ENCODE measurements at regions not wholly inside any gene's neighbourhood (a gene's known extent, or its start where the extent isn't known, plus 50 kb on each side); places are given as distances from the start of the nearest gene placed in this dataset.
"Not testable (repeated sequence)": the region's sequence is repeated elsewhere in the genome, so short reads cannot be mapped to it uniquely, and the experiment has no call there.

GRCh38 chr3:71962561-71963240, 177.8 kb upstream of the PROK2 start:
- DNase-seq: no peak

- DNase-seq: no peak
These were observed 176.9 kb upstream of the PROK2 start for GRCh38 chr3:71961891-71962290.

DNA sequence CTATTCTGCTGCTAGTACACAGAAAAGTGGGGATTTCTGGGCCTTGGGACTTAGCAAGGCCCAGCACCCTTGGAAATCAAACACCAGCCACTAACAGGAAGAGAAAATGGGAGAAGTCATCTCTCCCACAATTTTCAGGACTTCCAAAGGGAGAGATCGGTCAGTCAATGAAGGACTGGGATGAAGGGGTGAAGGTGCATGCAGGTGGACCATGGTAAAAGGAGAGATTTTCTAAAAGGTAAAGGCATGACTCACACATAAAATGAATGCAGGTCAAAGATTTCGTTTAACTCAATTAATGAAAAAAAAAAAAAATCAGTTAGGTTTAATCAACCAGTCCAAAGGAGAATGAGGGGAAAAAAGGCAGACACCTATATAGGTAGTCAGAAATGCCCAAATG, 176.4 kb upstream of the PROK2 start:
- no peak for DNase-seq

GRCh38 chr3:71958533-71958932, 173.6 kb upstream of the PROK2 start:
- DNase-seq: no peak

- no peak for DNase-seq
These were observed 171.8 kb upstream of the PROK2 start for GRCh38 chr3:71956716-71957115.

DNA sequence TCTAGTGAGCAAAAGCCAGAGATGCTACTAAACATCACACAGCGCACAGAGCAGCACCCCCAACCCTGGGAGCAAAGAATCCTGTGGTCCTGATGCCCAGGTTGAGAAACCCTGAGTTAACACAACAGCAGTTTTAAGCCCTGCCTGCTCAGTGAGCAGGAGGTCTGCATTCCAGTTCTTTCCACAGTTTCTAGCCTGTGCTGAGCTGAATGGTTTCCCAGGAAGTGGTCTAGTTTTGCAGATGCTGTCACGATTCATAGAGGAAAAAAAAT, 171.1 kb upstream of the PROK2 start:
- no peak for DNase-seq

DNA sequence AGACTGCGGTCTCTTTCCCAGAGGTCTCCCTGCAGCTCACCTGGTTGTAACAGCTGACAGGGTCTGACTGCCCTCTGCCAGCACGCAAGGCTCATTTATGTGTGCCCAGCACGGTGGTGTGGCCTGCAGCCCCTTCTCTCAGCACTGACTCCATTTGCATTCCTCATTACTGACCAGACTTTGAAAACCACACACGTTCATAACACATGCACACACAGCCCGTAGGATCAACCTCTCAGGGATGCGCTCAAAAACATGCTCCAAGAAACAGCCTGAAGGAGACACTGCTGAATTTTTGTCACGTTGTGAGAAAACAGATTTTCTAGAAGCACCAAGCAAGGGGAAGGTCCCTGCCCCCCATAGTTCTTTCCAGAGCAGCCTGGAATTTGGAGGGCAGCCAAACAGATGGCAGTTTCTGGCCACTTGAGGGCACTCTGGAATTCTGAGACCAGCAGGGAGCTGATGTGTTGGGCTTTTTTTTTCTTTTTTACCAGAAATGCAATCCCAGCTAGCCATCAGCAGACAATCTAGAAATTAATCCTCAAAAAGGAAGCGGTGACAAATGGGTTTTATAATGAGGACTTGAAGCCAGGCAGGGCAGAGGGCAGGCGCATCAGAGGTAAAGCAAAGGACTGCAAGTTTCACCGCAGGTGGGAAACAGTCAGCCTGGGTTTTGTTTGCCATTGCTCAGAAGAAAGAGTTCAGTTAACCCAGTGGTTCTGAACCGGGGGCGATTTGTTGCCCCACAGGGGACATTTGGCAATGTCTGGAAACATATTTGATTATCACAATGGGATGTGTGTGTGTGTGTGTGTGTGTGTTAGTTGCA, 170.5 kb upstream of the PROK2 start:
- peak; percentile 25 to 26 for DNase-seq

- DNase-seq: no peak
These were observed 166.9 kb upstream of the PROK2 start for GRCh38 chr3:71951842-71952241.

GRCh38 chr3:71951361-71951760, 166.4 kb upstream of the PROK2 start:
- DNase-seq: no peak

DNA sequence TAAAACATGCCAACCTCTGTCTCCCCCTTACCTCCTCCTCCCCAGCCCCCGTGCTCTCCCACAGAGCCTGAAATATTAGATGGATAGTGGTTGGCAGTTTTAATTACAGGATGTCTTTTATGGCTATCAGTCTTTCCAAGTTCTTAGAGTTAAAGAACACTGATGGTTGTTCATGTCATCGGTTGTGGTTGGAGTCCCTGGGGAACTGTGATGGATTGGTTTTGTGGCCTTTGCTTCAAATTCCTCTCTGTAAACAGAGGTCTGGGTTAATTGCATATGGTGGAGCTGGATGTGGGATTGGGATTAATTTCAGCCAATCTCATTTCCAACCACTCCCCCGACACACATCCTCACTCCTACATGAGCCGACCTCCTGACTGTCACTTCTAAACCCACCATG, 164.5 kb upstream of the PROK2 start:
- no peak for DNase-seq

GRCh38 chr3:71944482-71945065, 159.6 kb upstream of the PROK2 start:
- no peak for DNase-seq

- DNase-seq: no peak
These were observed 157.7 kb upstream of the PROK2 start for GRCh38 chr3:71942432-71943187.

DNA sequence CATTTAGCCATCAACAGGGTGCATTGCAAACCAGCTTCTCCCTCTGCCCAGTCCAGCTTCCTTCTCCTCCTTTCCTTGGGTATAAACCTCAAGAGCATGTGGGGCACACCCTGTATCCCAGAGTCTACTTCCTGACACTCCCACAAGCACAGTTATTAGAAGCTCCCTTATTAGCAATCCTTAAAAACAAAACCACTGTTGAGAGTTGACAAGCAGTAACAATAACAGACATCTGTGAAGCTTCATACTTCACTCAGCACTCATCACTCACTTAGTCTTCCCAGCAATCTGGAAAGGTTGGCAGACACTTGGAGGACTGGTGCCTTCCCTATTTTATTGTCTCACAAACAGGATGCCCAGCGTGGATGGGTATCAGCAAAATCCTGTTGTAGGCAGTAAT, 155.5 kb upstream of the PROK2 start:
- DNase-seq: no peak

- DNase-seq: not testable (repeated sequence)
These were observed 153.1 kb upstream of the PROK2 start for GRCh38 chr3:71938081-71938480.

DNA sequence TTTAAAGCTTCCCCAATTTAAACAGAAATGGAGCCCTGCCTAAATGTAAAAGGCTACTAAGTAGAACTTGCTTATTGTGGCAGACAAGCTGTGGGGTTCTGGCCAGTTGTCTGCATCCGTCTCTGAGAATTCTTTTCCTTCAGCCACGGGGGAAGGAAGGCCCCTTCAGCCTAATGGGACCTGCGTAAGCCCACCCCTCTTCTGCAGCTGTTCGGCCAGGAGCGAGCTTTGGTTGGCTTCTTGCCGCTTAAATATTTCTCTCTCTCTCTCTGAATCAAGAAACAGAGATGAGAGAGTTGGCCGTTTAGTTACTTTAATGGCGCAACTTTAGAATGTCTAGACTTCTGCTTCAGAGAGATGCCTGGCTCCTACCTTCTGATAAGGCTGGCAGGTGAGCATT, 151.7 kb upstream of the PROK2 start:
- DNase-seq: no peak

GRCh38 chr3:71934520-71935270, 149.7 kb upstream of the PROK2 start:
- DNase-seq: no peak

- DNase-seq: no peak
These were observed 147.0 kb upstream of the PROK2 start for GRCh38 chr3:71931922-71932321.

- no peak for DNase-seq
These were observed 145.4 kb upstream of the PROK2 start for GRCh38 chr3:71930056-71930991.

- no peak for DNase-seq
These were observed 143.3 kb upstream of the PROK2 start for GRCh38 chr3:71928212-71928611.

DNA sequence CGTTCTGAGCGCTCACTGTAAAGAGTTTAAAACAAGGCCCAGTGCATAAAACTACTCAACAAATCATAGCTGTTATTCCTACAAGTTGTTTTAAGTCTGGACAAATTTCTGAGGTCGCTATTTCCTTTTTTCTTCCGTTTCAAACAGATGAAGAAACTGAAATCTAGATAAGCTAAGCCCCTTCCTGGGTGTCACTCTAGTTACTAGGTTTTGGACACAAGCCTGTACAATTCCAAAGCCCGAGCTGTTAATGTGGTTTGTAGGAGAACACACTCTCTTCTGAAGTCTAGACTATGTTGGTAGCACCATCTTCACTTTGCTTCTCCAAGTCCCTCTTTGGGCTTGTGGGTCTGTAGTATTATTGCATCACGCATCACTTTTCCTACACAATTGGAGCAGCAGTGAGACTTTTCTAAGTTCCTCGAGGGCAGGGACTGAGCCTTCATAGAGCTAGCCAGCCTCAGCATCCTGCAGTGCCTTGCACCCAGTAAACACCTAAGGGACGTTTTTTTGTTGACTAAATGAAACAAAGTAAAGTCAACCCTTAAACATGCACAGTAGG, 142.6 kb upstream of the PROK2 start:
- no peak for DNase-seq

DNA sequence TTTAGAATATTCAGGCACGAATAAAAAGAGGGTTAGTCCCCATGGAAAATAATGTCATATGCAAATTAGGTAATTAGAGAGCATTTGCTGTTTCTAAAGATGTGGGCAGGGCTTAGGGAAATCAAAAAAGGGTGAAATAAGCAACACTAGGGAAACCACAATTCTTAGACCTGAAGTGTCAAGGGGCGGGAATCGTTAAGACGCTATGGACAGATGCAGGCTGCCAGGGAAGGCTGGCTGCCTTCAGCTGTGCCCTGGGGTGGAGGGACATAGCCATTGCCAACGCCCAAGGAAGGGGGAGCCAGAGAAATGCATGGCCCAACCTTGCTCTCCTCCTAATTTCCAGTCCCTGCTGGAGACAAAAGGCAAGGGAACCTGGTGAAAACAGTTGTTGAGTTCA, 141.7 kb upstream of the PROK2 start:
- DNase-seq: no peak

DNA sequence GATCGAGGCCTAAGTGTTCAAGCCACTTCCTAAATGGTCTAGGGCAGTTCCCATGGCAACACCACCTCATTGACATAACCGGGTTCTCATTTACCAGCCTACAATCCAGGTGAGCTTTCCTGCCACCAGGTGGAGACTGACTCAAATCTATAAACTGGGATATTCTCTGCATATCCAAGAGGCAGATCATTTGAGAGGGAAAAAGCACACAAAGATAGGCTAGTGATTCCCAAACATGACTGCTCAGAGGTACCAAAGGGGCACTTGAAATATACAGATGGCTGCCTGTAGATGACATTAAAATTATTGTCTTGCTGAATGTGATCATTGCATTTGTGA, 141.3 kb upstream of the PROK2 start:
- DNase-seq: no peak
